HG02763 (cell line): ENCODE measurements at regions not wholly inside any gene's neighbourhood (a gene's known extent, or its start where the extent isn't known, plus 50 kb on each side); places are given as distances from the start of the nearest gene placed in this dataset.

Source experiments
- ATAC-seq: cut with Tn5 transposase; IDR thresholded peaks from one replicate; pipeline ENCODE4 v1.9.1; 2021; ENCODE audit warnings: mild to moderate bottlenecking, moderate library complexity; ENCODE audit not compliant: unreplicated experiment

DNA sequence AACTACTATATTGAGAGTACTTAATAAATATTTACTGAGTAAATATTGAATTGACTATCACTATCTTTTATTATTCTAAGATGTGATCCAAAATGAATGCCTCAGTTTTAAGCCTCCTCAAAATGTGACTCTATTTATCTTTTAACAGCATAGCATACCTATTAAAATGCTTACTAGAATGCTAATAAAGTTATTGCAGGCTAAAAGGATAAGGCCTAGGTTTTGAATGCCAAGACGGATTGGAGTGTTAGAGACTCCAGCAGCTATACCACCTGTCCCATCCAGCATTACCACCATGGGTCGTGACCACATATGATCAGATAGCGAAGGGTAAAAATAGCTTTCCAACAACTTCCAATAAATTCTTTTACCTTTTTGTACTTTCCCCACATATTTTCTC is 64.7 kb upstream of the MYRIP start:
- ATAC-seq, result no peak

DNA sequence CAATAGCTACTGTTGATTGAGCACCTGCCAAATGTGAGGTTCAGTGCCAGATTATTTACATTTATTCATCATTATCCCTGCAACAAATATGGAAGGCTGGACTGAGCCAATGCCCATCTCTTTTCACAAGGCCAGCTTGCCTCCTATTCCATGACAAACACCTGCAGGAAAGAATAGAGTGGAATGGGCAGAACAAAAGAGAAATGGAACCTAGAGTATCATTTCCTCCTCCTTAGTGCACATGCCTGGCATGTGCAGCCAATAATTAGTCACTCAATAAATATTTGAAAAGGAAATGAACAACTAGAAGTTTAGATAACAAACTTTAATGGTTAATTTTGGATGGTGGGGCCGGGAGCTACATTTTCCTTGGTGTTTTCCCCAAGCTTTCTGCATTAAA is 61.4 kb upstream of the MYRIP start:
- ATAC-seq, result no peak

DNA sequence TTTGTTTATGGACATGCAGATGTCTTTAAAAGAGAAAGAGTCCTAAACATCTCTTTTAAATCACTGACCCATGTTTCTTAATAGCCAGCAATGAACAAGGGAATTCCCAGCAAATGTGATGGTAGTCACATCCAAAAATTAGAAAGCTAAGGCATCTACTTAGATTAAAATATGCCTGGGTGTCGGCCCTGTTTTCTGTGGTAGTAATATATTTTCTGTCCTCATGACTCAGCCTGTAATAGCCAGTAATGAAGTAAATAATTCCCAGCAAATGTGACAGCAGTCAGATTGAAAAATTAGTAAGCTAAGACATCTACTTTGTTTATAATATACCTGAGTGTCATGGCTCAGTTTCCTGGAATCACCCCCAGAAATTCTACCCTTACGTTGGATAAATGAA is 60.6 kb upstream of the MYRIP start:
- ATAC-seq, result no peak

DNA sequence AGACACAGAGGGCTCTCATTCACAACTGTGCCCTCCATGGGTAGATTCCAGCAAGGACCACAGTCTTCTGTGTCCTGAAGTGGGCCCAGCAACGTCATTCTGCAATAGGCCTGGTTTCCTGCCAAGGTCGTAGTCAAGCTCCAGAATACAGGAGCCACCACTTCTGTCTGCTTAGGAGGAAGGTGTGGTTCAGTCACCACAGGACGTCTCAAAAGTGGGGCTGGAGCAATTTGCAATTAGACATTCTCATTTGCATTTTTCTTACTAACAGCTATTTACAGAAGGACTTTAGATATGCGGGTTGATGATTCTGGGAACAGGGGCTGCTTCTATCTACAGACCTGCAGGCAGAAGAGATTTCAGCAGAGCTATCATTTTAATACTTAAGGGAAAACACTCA is 58.7 kb upstream of the MYRIP start:
- ATAC-seq, result peak; percentile 40

- no peak for ATAC-seq
Measured at GRCh38 chr3:39751286-39751685, 58.1 kb upstream of the MYRIP start.

DNA sequence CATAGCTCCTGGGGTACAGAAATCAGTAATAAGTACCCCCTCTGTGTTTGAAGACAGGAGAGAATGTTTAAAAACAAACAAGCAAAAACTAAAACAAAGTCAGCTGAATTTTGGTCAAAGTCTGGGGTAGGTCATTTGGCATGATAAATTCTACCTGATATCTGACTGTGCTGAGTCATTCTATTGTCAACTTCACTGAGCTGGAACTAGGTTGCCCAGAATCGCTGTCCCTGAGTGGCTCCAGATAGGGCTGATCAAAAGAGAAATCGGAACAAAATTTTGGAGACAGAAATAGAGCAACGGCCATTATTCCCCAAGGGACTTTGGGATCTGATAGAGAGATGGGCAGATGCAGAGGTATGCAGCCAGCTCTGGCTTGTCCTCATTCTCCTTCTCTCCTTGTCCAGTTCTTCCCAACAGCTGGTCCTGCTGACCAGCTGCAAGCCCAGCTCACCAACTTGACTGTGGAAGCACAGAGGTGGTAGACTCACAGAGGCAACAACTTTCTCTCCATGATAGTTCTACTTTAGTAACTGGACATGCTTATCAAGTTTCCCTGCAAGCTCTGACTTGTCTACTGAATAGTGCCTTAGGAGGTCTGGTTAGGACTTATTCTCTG is 57.3 kb upstream of the MYRIP start:
- no peak for ATAC-seq

DNA sequence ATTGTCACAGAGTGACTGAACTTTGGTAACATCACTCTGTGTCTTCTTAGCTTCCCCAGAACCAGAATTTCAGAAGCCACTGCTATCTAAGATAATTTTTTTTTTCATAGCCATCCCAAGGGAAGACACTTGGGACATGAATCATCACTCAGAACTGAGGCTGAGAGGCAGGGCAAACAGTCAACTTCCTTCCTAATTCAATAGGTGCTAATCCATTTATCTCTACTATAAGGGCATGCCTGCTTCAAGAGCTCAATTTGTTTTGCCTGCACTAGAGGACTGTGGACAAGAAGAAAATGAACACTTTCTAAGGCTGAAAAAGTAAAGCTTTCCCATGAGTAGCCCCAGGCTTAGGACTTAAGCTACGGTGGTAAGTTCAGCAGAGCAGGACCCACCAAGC is 56.7 kb upstream of the MYRIP start:
- no peak for ATAC-seq

- ATAC-seq, result no peak
Measured at GRCh38 chr3:39753391-39753790, 56.0 kb upstream of the MYRIP start.

- ATAC-seq, result peak; percentile 65
Measured at GRCh38 chr3:39754549-39754948, 54.9 kb upstream of the MYRIP start.

GRCh38 chr3:39755100-39755499 is 54.3 kb upstream of the MYRIP start:
- ATAC-seq, result no peak

DNA sequence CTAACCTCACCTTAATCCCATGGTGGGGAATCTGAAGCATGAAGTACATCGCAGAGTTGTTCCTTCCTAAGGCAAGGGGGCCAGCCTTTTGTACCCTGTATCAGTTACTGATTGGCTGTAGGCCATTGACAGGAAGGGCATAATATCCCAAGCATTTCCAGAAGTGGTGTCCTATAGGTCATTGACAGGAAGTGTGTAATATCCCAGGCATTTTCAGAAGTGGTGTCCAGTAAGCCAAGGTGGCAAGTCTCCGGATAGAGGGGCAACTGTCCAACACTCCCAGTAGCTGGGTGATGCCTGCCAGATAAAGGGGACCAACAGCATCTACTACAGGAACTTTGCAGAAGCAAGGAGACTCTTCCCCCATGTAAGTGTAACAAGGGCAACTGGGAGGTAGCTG is 52.1 kb upstream of the MYRIP start:
- no peak for ATAC-seq
